ENCODE measurements at regions not wholly inside any gene's neighbourhood (a gene's known extent, or its start where the extent isn't known, plus 50 kb on each side); places are given as distances from the start of the nearest gene placed in this dataset.

GRCh38 chr12:46499226-46499625 lies 126.7 kb upstream of the SLC38A2 start:
- Histone ChIP-seq H4K20me1 (replicated peaks in 1 of 2; ENCODE audit: control insufficient read depth in 1 of 2, insufficient read depth in 2 of 2, low read length in 2 of 2) (no peaks in the 10 kb centered on the region), H2BK15ac (ENCODE audit: low read length) (no peak overlapping the region), H3K4me2 (ENCODE audit: insufficient read depth in 1 of 2, low read depth in 2 of 2, low read length in 2 of 2) (no peak overlapping the region), H3K27me3 (replicated peaks in 1 of 4; ENCODE audit: control insufficient read depth in 3 of 4, extremely low read depth in 1 of 4, insufficient read depth in 3 of 4, low read length in 3 of 4) (no peaks in the 10 kb centered on the region), H2AK5ac (ENCODE audit: low read depth, low read length) (no peak overlapping the region), H2BK12ac (ENCODE audit: low read depth, low read length) (no peak overlapping the region), H2BK120ac (replicated peaks; ENCODE audit: low read depth, low read length) (no peak overlapping the region), H3K23me2 (ENCODE audit: low read depth, low read length) (no peaks in the 10 kb centered on the region), H2AFZ (ENCODE audit: low read length) (no peak overlapping the region), H4K8ac (ENCODE audit: extremely low read depth, insufficient read depth, low read length) (no peak overlapping the region), H3K23ac (ENCODE audit: insufficient read length) (no peak overlapping the region), H3K4me3 (ENCODE audit: extremely low read depth in 1 of 4, insufficient read depth in 2 of 4, low read depth in 3 of 4, low read length in 4 of 4) (no peak overlapping the region), H3K9ac (replicated peaks in 1 of 4; ENCODE audit: extremely low read depth in 1 of 4, low read depth in 3 of 4, low read length in 3 of 4) (no peak overlapping the region), H3K14ac (ENCODE audit: insufficient read length) (no peak overlapping the region), H3K4me1 (replicated peaks in 1 of 4; ENCODE audit: control insufficient read depth in 3 of 4, insufficient read depth in 4 of 4, low read length in 3 of 4) (peaks cover 0 to 6% (median 2%) of the 10 kb centered on the region in 4 experiments; a peak in 3 of 7 replicates), H3K4ac (replicated peaks; ENCODE audit: insufficient read length, low read depth, low read length) (no peak overlapping the region), H3K79me1 (ENCODE audit: low read depth, low read length) (no peaks in the 10 kb centered on the region), H3K27ac (ENCODE audit: low read depth, low read length) (no peak overlapping the region), H2BK20ac (ENCODE audit: low read length) (no peak overlapping the region), H3K18ac (ENCODE audit: extremely low read depth, low read length) (no peak overlapping the region), H3K36me3 (ENCODE audit: control insufficient read depth in 2 of 4, insufficient read depth in 4 of 4, low read length in 3 of 4) (no peaks in the 10 kb centered on the region), H3K79me2 (ENCODE audit: control insufficient read depth in 1 of 2, insufficient read depth in 2 of 2, low read length in 2 of 2) (no peaks in the 10 kb centered on the region), H3K9me3 (ENCODE audit: insufficient read depth in 2 of 2, low read depth in 1 of 2, low read length in 1 of 2) (no peaks in the 10 kb centered on the region), H4K91ac (replicated peaks; ENCODE audit: insufficient read length, low read length) (no peak overlapping the region), H2BK5ac (ENCODE audit: low read depth, low read length) (no peak overlapping the region), H3K56ac (replicated peaks; ENCODE audit: insufficient read length, low read depth, low read length) (no peak overlapping the region), H4K5ac (ENCODE audit: insufficient read length, low read depth, low read length) (no peak overlapping the region)
- FAIRE-seq (no peak), DNase-seq (ENCODE audit: low read depth in 1 of 2, low spot score in 2 of 2) (no peak)
- ChIA-PET POLR2A (ENCODE audit: partially characterized antibody) (interaction anchor here (0.9 to 1.3 kb wide), 2 partner anchors 131 to 134 kb away, joined by 3 read pairs; no protein-coding TSS in a partner anchor), CTCF (ENCODE audit: partially characterized antibody) (interaction anchor here (1.0 to 1.3 kb wide), 2 partner anchors 11 to 16 kb away, joined by 3 read pairs; no protein-coding TSS in a partner anchor)
- 100% methylated on average over 1 of the region's 1 CpG; no CpG with 5 or more reads in 1 of the 2 experiments for WGBS, 2 experiments (ENCODE audit: extremely low coverage in 1 of 2, insufficient coverage in 1 of 2, insufficient read length in 1 of 2, insufficient replicate concordance in 2 of 2, low coverage in 1 of 2, low lambda C conversion rate in 2 of 2, missing lambda C conversion rate in 1 of 2)
- TF ChIP-seq ZNF274 (IDR thresholded peaks at IDR 0.05; ENCODE audit: borderline replicate concordance, extremely low read depth, low read length) (no peak), E2F6 (IDR thresholded peaks at IDR 0.05) (no peak), HDAC6 (IDR thresholded peaks at IDR 0.05; ENCODE audit: low read depth, low read length) (no peak), SRF (IDR thresholded peaks at IDR 0.05; ENCODE audit: low read depth, low read length) (no peak), SP2 (IDR thresholded peaks at IDR 0.05; ENCODE audit: low read length) (no peak), FOSL1 (IDR thresholded peaks at IDR 0.05; ENCODE audit: insufficient read depth, low read depth, low read length) (no peak), CBX8 (IDR thresholded peaks at IDR 0.05; ENCODE audit: borderline replicate concordance, low read depth, low read length) (no peak), ATF2 (IDR thresholded peaks at IDR 0.05; ENCODE audit: low read length) (no peak), MAFK (IDR thresholded peaks at IDR 0.05; ENCODE audit: low read depth, low read length) (no peak), BCL11A (IDR thresholded peaks at IDR 0.05; ENCODE audit: low read depth in 2 of 2, low read length in 2 of 2) (no peak), KDM1A (IDR thresholded peaks at IDR 0.05; ENCODE audit: borderline replicate concordance, low read length) (no peak), HDAC2 (IDR thresholded peaks at IDR 0.05; ENCODE audit: borderline replicate concordance in 1 of 2, low read depth in 2 of 2, low read length in 2 of 2) (no peak)
